LNCAP (cell line): ENCODE measurements at regions not wholly inside any gene's neighbourhood (a gene's known extent, or its start where the extent isn't known, plus 50 kb on each side); places are given as distances from the start of the nearest gene placed in this dataset.

Experiments
- TF ChIP-seq, protein P1 (sequence below): fragments of 450-650 bp; IDR thresholded peaks from 2 replicates; pipeline ENCODE4 v1.5.1; 2017; ENCODE audit warnings: mild to moderate bottlenecking

DNA sequence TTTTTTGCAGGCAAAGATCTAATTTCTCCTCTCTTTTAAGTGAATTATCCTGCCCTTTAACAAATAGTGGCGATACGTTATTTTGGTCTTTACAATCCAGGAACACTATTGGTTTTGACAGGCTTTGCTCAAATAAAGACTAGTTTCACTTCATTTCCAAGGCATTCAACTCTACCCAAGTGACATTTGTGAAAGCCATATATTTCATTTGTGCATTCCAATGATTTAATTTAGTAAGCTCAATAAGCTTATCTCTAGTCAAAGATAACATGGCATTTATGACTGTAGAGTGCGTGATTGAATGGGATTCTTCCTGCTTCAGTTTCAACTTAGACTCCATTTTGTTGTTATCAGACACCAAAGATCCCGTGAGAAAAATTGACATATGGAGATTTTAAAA lies 959.8 kb downstream of the ADGRL3 start:
- TF ChIP-seq, protein P1, sequence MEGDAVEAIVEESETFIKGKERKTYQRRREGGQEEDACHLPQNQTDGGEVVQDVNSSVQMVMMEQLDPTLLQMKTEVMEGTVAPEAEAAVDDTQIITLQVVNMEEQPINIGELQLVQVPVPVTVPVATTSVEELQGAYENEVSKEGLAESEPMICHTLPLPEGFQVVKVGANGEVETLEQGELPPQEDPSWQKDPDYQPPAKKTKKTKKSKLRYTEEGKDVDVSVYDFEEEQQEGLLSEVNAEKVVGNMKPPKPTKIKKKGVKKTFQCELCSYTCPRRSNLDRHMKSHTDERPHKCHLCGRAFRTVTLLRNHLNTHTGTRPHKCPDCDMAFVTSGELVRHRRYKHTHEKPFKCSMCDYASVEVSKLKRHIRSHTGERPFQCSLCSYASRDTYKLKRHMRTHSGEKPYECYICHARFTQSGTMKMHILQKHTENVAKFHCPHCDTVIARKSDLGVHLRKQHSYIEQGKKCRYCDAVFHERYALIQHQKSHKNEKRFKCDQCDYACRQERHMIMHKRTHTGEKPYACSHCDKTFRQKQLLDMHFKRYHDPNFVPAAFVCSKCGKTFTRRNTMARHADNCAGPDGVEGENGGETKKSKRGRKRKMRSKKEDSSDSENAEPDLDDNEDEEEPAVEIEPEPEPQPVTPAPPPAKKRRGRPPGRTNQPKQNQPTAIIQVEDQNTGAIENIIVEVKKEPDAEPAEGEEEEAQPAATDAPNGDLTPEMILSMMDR, result no peak

DNA sequence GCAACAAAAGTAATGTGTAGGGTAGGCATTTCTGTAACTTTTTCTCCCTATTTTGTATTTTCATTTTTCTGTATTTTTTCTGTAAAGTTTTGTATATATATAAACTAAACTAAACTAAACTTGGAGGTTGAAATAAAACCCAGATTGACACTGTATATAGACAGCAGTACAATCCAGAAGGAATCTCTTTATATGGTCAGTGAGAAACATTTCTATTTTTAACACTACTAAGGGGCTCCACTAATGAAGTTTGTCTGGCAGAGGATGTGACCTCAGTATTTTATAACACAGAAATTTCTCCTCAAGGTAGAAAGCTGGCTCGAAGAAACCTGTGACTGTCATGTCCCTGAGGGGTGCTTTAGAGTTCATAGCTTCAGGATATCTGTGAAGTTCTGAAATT lies 959.2 kb downstream of the ADGRL3 start:
- TF ChIP-seq, protein P1, result no peak

DNA sequence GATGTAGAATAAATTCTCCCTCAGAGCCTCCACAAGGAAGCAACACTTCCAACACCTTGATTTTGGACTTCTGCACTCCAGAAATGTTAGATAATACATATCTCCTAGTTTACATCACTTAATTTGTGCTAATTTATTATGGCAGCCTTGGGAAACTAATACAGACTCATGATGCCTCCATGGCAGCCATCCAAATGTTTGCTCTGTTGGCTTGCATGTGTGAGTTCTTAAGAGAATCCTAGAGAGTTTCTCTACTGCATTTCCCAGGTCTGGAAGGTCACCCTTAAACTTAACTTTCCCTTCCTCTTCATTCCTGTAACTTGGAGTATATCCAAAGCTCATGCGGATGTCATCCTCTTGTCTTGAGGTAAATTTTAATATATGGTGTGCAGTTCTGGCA lies 956.1 kb downstream of the ADGRL3 start:
- TF ChIP-seq, protein P1, result no peak

DNA sequence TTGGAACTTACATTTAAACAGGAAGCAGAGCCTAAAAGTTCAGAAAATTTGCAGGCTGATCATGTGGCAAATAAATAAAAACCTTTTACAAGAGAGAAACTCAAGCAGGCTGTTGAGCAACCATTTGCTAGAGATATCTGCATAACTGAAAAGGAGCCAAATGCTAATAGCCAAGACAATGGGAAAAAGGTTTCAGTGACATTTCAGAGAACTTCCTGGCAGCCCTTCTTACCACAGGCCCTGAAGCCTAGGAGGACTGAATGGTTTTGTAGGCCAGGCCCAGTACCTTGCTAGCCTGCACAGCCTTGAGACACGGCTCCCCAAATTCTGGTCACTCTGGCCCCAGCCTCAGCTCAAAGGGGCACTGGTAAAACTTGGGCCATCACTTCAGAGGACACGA lies 945.1 kb downstream of the ADGRL3 start:
- TF ChIP-seq, protein P1, result no peak

DNA sequence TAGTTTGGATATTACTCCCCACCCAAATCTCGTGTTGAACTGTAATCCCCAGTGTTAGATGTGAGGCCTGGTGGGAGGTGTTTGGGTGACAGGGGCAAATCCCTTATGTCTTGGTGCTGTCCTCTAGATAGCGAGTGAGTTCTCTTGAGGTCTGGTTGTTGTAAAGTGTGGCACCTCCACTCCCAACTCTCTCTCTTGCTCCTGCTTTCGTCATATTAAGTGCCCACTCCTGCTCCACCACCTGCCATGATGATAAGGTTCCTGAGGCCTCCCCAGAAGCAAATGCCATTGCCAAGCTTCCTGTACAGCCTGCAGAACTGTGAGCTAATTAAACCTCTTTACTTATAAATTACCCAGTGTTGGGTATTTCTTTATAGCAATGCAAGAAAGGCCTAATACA lies 944.3 kb downstream of the ADGRL3 start:
- TF ChIP-seq, protein P1, result no peak

DNA sequence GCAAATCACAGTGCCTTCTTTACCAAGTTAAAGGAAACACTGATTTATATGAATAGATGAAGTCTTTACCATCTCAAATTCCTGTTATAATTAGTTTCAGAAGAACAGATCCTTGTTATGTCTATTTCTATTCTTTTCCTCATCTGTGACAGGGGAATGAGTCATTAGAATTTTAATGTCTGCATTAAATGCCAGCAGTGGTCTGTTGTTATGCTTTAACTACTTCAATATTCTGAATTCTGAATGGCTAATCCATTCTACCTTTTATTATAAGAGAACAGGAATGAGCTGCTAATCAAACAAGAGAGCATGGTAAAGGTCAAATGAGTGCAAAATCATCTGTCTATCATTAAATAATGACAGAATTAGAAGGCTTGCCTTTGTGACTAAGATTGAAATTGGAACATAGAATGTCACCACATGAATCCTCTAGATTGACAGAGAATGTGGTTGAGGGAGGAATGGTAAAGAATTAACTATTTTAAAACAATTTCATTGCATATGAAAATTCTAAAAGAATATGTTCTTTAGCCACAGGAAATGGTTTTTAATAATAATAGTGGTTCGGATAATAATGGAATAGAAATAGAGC lies 935.5 kb downstream of the ADGRL3 start:
- TF ChIP-seq, protein P1, result no peak

DNA sequence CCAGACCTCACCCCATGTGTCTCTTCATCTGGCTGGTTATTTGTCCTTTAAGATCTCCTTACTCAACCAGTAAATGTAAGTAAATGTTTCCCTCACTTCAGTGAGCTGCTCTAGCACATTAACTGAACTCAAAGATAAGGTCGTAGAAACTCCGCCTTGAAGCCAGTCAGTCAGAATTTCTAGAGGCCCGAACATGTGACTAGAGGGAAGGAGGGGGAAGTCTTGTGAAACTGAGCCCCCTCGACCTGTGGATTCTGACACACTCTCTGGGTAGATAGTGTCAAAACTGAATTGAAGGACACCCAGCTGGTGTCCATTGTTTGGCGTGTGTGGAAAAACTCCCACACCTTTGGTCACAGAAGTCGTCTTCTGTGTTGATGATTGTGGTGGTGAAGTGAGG lies 933.9 kb downstream of the ADGRL3 start:
- TF ChIP-seq, protein P1, result no peak
